H7 (cell line): ENCODE measurements at regions not wholly inside any gene's neighbourhood (a gene's known extent, or its start where the extent isn't known, plus 50 kb on each side); places are given as distances from the start of the nearest gene placed in this dataset.

Source experiments
- DNase-seq: peaks from one replicate; pipeline ENCODE4 v3.0.0; 2012
- H3K27me3 ChIP-seq: 2 replicates; pipeline ENCODE4 v1.6.0; 2011; ENCODE audit warnings: mild to moderate bottlenecking, low read length; ENCODE audit not compliant: control insufficient read depth, insufficient read depth
- H3K36me3 ChIP-seq: replicated peaks from 2 replicates; pipeline ENCODE4 v1.5.1; 2011; ENCODE audit warnings: low read length; ENCODE audit not compliant: control insufficient read depth, insufficient read depth
- H3K4me3 ChIP-seq: 2 replicates; pipeline ENCODE4 v1.5.1; 2011; ENCODE audit warnings: low read depth, mild to moderate bottlenecking, control low read depth, low read length, moderate library complexity; ENCODE audit not compliant: insufficient read depth

- no peaks in the 10 kb centered on the region for H3K27me3 ChIP-seq
- no peak overlapping the region for H3K4me3 ChIP-seq
- DNase-seq, result no peak
- H3K36me3 ChIP-seq, result no peaks in the 10 kb centered on the region
These were observed 458.8 kb upstream of the LCORL start for GRCh38 chr4:18480342-18480741.

GRCh38 chr4:18479825-18480224 is 458.3 kb upstream of the LCORL start:
- Histone ChIP-seq H3K4me3 (no peak overlapping the region), H3K36me3 (no peaks in the 10 kb centered on the region), H3K27me3 (no peaks in the 10 kb centered on the region)
- DNase-seq, result no peak

DNA sequence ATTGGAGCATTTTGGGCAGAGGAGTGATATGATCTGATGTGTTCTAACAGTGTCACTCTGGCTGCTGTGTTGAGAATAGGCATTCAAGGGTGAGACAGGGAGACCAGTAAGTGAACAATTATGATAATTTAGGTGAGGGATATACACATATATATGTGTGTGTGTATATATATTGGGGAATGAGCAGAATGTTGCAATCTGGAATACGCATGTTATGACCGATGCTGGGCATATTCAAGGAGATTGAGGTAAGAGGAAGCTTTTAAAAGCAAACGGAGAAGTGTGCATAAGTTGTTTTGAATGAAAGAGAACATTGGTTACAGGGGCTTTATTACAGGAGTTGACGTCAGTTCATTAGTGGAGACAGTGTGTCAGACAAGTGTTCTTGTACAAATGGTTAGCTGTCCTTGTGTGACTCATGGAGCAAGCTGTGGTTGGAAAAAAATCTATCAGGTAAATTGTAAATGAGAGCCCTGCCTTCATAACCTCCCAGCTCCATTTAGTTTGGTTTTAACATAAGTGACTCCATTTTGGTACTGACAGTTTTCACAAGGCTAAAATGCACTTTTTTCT is 442.5 kb upstream of the LCORL start:
- H3K4me3 ChIP-seq, result no peak overlapping the region
- H3K36me3 ChIP-seq, result no peaks in the 10 kb centered on the region
- DNase-seq, result no peak

DNA sequence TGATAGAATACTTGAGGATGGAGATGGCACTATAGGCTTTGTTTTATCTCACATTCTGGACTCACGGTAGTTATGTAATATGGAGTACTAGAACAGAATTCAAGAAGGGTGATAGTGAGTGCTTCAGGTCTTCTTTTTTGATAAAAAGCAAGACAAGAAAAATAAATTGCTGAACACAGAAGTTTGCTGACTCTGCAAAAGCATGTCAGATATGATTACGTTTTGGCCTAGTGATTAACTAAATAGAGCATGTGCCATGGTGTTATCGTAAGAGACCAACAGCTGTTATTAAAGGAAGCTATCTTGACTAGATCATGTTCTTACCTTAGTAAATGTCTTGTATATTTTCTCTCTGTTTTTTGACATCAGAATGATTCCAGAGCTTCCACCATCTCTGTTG is 436.9 kb upstream of the LCORL start:
- no peaks in the 10 kb centered on the region for H3K36me3 ChIP-seq
- no peak for DNase-seq
- no peak overlapping the region for H3K4me3 ChIP-seq
- H3K27me3 ChIP-seq, result no peaks in the 10 kb centered on the region

More for the DNA sequence above, 442.5 kb upstream of the LCORL start:
- no peaks in the 10 kb centered on the region for H3K27me3 ChIP-seq

- no peak overlapping the region for H3K4me3 ChIP-seq
- H3K36me3 ChIP-seq, result no peaks in the 10 kb centered on the region
- H3K27me3 ChIP-seq, result no peaks in the 10 kb centered on the region
- DNase-seq, result no peak
These were observed 432.8 kb upstream of the LCORL start for GRCh38 chr4:18454349-18454748.

DNA sequence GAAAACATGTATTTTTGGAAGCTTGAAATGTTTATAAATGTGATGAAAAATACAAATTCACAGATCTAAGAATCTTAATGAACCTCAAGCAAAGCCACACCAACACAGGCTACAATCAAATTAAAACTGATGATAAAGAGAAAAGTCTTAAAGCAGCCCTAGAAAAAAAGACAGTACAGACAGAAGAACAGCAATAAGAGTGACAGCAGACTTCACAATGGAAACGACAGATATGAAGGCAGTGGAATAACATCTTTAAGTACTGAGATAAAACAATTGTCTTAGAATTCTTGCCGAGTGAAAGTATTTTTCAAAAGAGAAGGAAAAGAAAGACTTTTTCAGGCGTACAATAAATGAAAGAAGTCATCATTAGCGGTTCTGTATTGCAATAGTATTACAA is 423.6 kb upstream of the LCORL start:
- no peaks in the 10 kb centered on the region for H3K36me3 ChIP-seq
- H3K4me3 ChIP-seq, result no peak overlapping the region
- DNase-seq, result no peak
- no peaks in the 10 kb centered on the region for H3K27me3 ChIP-seq

DNA sequence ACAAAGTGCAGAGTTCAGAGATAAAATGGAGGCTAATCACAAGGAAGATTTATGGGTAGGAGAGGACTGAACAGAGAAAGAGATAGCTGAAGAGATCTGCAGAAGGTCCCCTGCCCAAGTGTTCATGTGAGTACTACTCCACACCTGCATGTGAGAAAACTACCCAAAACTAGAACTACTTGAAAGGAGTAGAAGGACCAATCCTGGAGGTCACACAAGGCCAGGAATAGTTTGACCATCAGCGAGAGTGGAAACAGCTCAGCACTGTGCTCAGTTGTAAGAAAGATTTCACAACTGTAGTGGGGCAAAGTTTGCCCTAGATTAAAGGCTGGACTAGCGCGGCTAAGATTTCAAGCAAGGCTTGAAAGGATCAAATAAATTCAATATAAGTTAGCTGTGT is 422.7 kb upstream of the LCORL start:
- Histone ChIP-seq H3K36me3 (no peaks in the 10 kb centered on the region), H3K27me3 (no peaks in the 10 kb centered on the region), H3K4me3 (no peak overlapping the region)
- no peak for DNase-seq

- Histone ChIP-seq H3K36me3 (no peaks in the 10 kb centered on the region), H3K27me3 (no peaks in the 10 kb centered on the region), H3K4me3 (no peak overlapping the region)
- no peak for DNase-seq
These were observed 421.4 kb upstream of the LCORL start for GRCh38 chr4:18442957-18443356.

GRCh38 chr4:18441676-18442075 is 420.1 kb upstream of the LCORL start:
- no peaks in the 10 kb centered on the region for H3K36me3 ChIP-seq
- no peaks in the 10 kb centered on the region for H3K27me3 ChIP-seq
- DNase-seq, result no peak
- H3K4me3 ChIP-seq, result no peak overlapping the region

GRCh38 chr4:18441203-18441590 is 419.6 kb upstream of the LCORL start:
- Histone ChIP-seq H3K36me3 (no peaks in the 10 kb centered on the region), H3K4me3 (no peak overlapping the region), H3K27me3 (no peaks in the 10 kb centered on the region)
- no peak for DNase-seq

- no peaks in the 10 kb centered on the region for H3K36me3 ChIP-seq
- no peaks in the 10 kb centered on the region for H3K27me3 ChIP-seq
- DNase-seq, result no peak
- no peak overlapping the region for H3K4me3 ChIP-seq
These were observed 419.1 kb upstream of the LCORL start for GRCh38 chr4:18440527-18441202.

GRCh38 chr4:18439311-18439710 is 417.8 kb upstream of the LCORL start:
- no peak overlapping the region for H3K4me3 ChIP-seq
- H3K36me3 ChIP-seq, result no peaks in the 10 kb centered on the region
- no peaks in the 10 kb centered on the region for H3K27me3 ChIP-seq
- no peak for DNase-seq

DNA sequence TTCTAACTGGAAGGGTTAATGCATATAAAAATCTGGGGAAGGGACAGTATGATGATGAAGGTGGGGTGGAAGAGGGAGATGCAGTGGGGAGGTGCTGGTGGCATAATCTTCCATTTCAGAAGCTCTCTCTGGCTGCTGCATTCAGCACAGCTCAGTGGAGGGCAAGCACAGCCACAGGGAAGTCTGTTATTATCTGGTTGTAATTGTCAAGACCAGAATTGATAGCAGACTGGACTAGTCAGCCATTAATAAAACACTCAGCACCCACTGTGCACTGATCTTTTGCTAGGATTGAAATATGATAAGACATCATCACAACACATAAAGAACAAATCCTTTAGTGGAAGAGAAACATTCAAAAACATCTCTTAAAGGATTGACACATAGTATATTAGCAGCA is 414.2 kb upstream of the LCORL start:
- H3K4me3 ChIP-seq, result no peak overlapping the region
- H3K36me3 ChIP-seq, result no peaks in the 10 kb centered on the region
- DNase-seq, result no peak
- H3K27me3 ChIP-seq, result no peaks in the 10 kb centered on the region

DNA sequence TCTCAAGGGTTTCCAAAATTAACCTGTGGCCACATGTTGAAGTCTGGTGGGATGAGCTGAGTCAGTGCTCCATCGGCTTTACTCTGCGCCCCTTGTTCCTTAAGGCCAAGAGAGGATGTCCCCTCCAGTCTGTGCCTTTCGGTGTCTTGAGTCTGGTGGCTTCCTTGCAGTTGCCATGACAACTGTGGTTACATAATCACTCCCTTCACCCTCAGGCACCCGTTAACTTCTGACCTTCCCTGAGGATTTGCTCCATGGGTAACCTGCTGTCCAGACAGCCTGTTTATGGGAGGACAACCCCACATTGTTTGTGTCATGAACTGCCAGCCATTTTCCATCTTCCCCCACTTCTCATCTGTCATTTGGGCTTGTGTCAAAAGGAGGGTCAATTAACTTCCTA is 401.1 kb upstream of the LCORL start:
- H3K36me3 ChIP-seq, result no peaks in the 10 kb centered on the region
- H3K27me3 ChIP-seq, result no peaks in the 10 kb centered on the region
- no peak overlapping the region for H3K4me3 ChIP-seq
- DNase-seq, result no peak

GRCh38 chr4:18421519-18421918 is 400.0 kb upstream of the LCORL start:
- Histone ChIP-seq H3K27me3 (no peaks in the 10 kb centered on the region), H3K36me3 (no peaks in the 10 kb centered on the region), H3K4me3 (no peak overlapping the region)
- DNase-seq, result no peak

- no peaks in the 10 kb centered on the region for H3K36me3 ChIP-seq
- DNase-seq, result no peak
- H3K27me3 ChIP-seq, result no peaks in the 10 kb centered on the region
- H3K4me3 ChIP-seq, result no peak overlapping the region
These were observed 398.2 kb upstream of the LCORL start for GRCh38 chr4:18419780-18420179.
